ENCODE measurements at regions not wholly inside any gene's neighbourhood (a gene's known extent, or its start where the extent isn't known, plus 50 kb on each side); places are given as distances from the start of the nearest gene placed in this dataset.

- no peaks in the 10 kb centered on the region for H3K9me3 Mint-ChIP-seq (ENCODE audit: unreplicated experiment)
- H3K27me3 Mint-ChIP-seq (ENCODE audit: unreplicated experiment), result no peaks in the 10 kb centered on the region
- peaks cover 31% of the 10 kb centered on the region for H3K4me1 Mint-ChIP-seq (ENCODE audit: unreplicated experiment)
- no peak overlapping the region for H3K4me3 Mint-ChIP-seq (ENCODE audit: unreplicated experiment)
- no peak for DNase-seq (ENCODE audit: extremely low spot score, unreplicated experiment)
- TF ChIP-seq CTCF (IDR thresholded peaks at IDR 0.05), result no peak
- no peaks in the 10 kb centered on the region for H3K36me3 Mint-ChIP-seq (ENCODE audit: unreplicated experiment)
- no peak overlapping the region for H3K27ac Mint-ChIP-seq (ENCODE audit: unreplicated experiment)
Observed at GRCh38 chr10:121098211-121098610, 247.0 kb downstream of the WDR11 start.

DNA sequence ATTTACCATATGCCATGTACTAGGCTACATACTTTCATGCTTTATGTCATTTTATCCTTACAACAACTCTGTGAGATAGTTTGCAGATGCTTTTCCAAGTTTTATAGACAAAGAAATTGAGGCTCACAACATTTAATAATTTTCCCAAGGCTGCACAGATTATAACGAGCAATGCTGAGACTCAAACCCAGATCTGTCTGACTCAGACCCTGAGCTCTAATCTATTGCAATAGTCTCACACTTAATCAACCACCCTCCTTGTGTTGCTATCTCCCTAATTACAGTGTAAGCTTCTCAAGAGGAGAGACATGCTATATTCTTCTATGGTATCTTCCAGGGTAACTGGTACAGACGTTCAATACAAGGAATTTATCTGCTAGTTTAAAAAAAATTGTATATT, 247.6 kb downstream of the WDR11 start:
- H3K4me3 Mint-ChIP-seq (ENCODE audit: unreplicated experiment), result no peak overlapping the region
- no peak for TF ChIP-seq CTCF (IDR thresholded peaks at IDR 0.05)
- H3K4me1 Mint-ChIP-seq (ENCODE audit: unreplicated experiment), result peaks cover 27% of the 10 kb centered on the region
- no peaks in the 10 kb centered on the region for H3K36me3 Mint-ChIP-seq (ENCODE audit: unreplicated experiment)
- H3K27ac Mint-ChIP-seq (ENCODE audit: unreplicated experiment), result no peak overlapping the region
- no peak for DNase-seq (ENCODE audit: extremely low spot score, unreplicated experiment)
- H3K27me3 Mint-ChIP-seq (ENCODE audit: unreplicated experiment), result no peaks in the 10 kb centered on the region
- H3K9me3 Mint-ChIP-seq (ENCODE audit: unreplicated experiment), result no peaks in the 10 kb centered on the region

DNA sequence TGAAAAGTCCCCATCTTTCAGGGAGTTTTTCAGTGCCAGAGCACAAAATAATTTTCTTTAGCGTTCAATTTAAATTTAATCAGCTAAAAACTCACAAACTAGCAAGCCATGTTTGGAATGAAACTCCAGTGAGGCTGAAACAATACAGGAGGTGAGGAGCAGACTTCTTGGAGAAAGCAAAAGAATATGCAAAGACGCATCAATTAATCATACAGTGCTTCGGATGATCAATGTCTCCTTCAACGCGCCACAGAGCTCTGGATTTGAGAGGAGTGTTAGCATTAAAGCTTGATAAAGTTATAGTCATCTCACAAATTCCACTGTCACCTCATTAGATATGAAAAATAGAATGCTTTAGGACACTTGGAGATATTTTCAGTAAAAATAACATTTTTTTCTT, 248.0 kb downstream of the WDR11 start:
- Mint-ChIP-seq H3K4me3 (ENCODE audit: unreplicated experiment) (no peak overlapping the region), H3K36me3 (ENCODE audit: unreplicated experiment) (no peaks in the 10 kb centered on the region), H3K4me1 (ENCODE audit: unreplicated experiment) (peaks cover 24% of the 10 kb centered on the region), H3K9me3 (ENCODE audit: unreplicated experiment) (no peaks in the 10 kb centered on the region), H3K27me3 (ENCODE audit: unreplicated experiment) (no peaks in the 10 kb centered on the region), H3K27ac (ENCODE audit: unreplicated experiment) (no peak overlapping the region)
- no peak for DNase-seq (ENCODE audit: extremely low spot score, unreplicated experiment)
- no peak for TF ChIP-seq CTCF (IDR thresholded peaks at IDR 0.05)

- Mint-ChIP-seq H3K27ac (ENCODE audit: unreplicated experiment) (no peak overlapping the region), H3K36me3 (ENCODE audit: unreplicated experiment) (no peaks in the 10 kb centered on the region), H3K4me3 (ENCODE audit: unreplicated experiment) (no peak overlapping the region), H3K4me1 (ENCODE audit: unreplicated experiment) (peaks cover 23% of the 10 kb centered on the region), H3K27me3 (ENCODE audit: unreplicated experiment) (no peaks in the 10 kb centered on the region), H3K9me3 (ENCODE audit: unreplicated experiment) (no peaks in the 10 kb centered on the region)
- TF ChIP-seq CTCF (IDR thresholded peaks at IDR 0.05), result no peak
- no peak for DNase-seq (ENCODE audit: extremely low spot score, unreplicated experiment)
Observed at GRCh38 chr10:121099592-121099991, 248.4 kb downstream of the WDR11 start.

GRCh38 chr10:121101561-121101960, 250.4 kb downstream of the WDR11 start:
- TF ChIP-seq CTCF (IDR thresholded peaks at IDR 0.05), result no peak
- Mint-ChIP-seq H3K36me3 (ENCODE audit: unreplicated experiment) (no peaks in the 10 kb centered on the region), H3K27ac (ENCODE audit: unreplicated experiment) (no peak overlapping the region), H3K4me1 (ENCODE audit: unreplicated experiment) (peaks cover 15% of the 10 kb centered on the region), H3K9me3 (ENCODE audit: unreplicated experiment) (no peaks in the 10 kb centered on the region), H3K4me3 (ENCODE audit: unreplicated experiment) (no peak overlapping the region), H3K27me3 (ENCODE audit: unreplicated experiment) (no peaks in the 10 kb centered on the region)
- DNase-seq (ENCODE audit: extremely low spot score, unreplicated experiment), result no peak
